GM19035 (cell line): ENCODE measurements at regions not wholly inside any gene's neighbourhood (a gene's known extent, or its start where the extent isn't known, plus 50 kb on each side); places are given as distances from the start of the nearest gene placed in this dataset.
"Not testable (repeated sequence)": the region's sequence is repeated elsewhere in the genome, so short reads cannot be mapped to it uniquely, and the experiment has no call there.

Experiments used
- ATAC-seq: cut with Tn5 transposase; IDR thresholded peaks from one replicate; pipeline ENCODE4 v1.9.1; 2021; ENCODE audit not compliant: unreplicated experiment

- no peak for ATAC-seq
These were observed 327.2 kb upstream of the CXADR start for GRCh38 chr21:17185674-17186073.

- ATAC-seq = no peak
These were observed 322.9 kb upstream of the CXADR start for GRCh38 chr21:17189963-17190362.

GRCh38 chr21:17191346-17191993, 321.4 kb upstream of the CXADR start:
- ATAC-seq = no peak

GRCh38 chr21:17195351-17195750, 317.5 kb upstream of the CXADR start:
- no peak for ATAC-seq

GRCh38 chr21:17195976-17196375, 316.9 kb upstream of the CXADR start:
- ATAC-seq = no peak

- no peak for ATAC-seq
These were observed 316.2 kb upstream of the CXADR start for GRCh38 chr21:17196623-17197022.

GRCh38 chr21:17197996-17198395, 314.8 kb upstream of the CXADR start:
- ATAC-seq = no peak

GRCh38 chr21:17200250-17200649, 312.6 kb upstream of the CXADR start:
- ATAC-seq = no peak

- ATAC-seq = no peak
These were observed 311.0 kb upstream of the CXADR start for GRCh38 chr21:17201741-17202260.

GRCh38 chr21:17214801-17215200, 298.0 kb upstream of the CXADR start:
- ATAC-seq = no peak

GRCh38 chr21:17219050-17219449, 293.8 kb upstream of the CXADR start:
- not testable (repeated sequence) for ATAC-seq

GRCh38 chr21:17231124-17231523, 281.7 kb upstream of the CXADR start:
- ATAC-seq = no peak

GRCh38 chr21:17231771-17232170, 281.1 kb upstream of the CXADR start:
- ATAC-seq = no peak

- ATAC-seq = no peak
These were observed 274.4 kb upstream of the CXADR start for GRCh38 chr21:17238468-17238867.

GRCh38 chr21:17250778-17251241, 262.0 kb upstream of the CXADR start:
- no peak for ATAC-seq

- ATAC-seq = no peak
These were observed 255.1 kb upstream of the CXADR start for GRCh38 chr21:17257784-17258183.

GRCh38 chr21:17264182-17264581, 248.7 kb upstream of the CXADR start:
- ATAC-seq = no peak

GRCh38 chr21:17269760-17270159, 243.1 kb upstream of the CXADR start:
- ATAC-seq = no peak

- no peak for ATAC-seq
These were observed 242.6 kb upstream of the CXADR start for GRCh38 chr21:17270229-17270628.

- ATAC-seq = no peak
These were observed 233.2 kb upstream of the CXADR start for GRCh38 chr21:17279663-17280062.

- ATAC-seq = not testable (repeated sequence)
These were observed 219.8 kb upstream of the CXADR start for GRCh38 chr21:17293016-17293562.

- ATAC-seq = no peak
These were observed 216.8 kb upstream of the CXADR start for GRCh38 chr21:17295997-17296396.

- ATAC-seq = not testable (repeated sequence)
These were observed 213.3 kb upstream of the CXADR start for GRCh38 chr21:17299576-17299975.
